Esophagus squamous epithelium (tissue), 4 donors: ENCODE measurements at regions not wholly inside any gene's neighbourhood (a gene's known extent, or its start where the extent isn't known, plus 50 kb on each side); places are given as distances from the start of the nearest gene placed in this dataset.

Experiments used
- POLR2A ChIP-seq, 4 donors: fragments of 450-650 bp; IDR thresholded peaks; one replicate each; pipeline ENCODE4 v1.6.1; 2017; ENCODE audit warnings: antibody characterized with exemption in 4 of 4, mild to moderate bottlenecking in 4 of 4, moderate library complexity in 3 of 4
- TF ChIP-seq, protein P1 (sequence below), 6 experiments: fragments of 450-650 bp in 4 of 6; fragments of 200-600 bp in 2 of 6; sonication (generic) in 2 of 6; IDR thresholded peaks; one replicate each; pipeline ENCODE4 v1.5.1; 2016 to 2019; ENCODE audit warnings: antibody characterized with exemption in 6 of 6, mild to moderate bottlenecking in 4 of 6, moderate library complexity in 4 of 6

- no peak for TF ChIP-seq POLR2A (IDR thresholded peaks at IDR 0.05)
- TF ChIP-seq, protein P1, sequence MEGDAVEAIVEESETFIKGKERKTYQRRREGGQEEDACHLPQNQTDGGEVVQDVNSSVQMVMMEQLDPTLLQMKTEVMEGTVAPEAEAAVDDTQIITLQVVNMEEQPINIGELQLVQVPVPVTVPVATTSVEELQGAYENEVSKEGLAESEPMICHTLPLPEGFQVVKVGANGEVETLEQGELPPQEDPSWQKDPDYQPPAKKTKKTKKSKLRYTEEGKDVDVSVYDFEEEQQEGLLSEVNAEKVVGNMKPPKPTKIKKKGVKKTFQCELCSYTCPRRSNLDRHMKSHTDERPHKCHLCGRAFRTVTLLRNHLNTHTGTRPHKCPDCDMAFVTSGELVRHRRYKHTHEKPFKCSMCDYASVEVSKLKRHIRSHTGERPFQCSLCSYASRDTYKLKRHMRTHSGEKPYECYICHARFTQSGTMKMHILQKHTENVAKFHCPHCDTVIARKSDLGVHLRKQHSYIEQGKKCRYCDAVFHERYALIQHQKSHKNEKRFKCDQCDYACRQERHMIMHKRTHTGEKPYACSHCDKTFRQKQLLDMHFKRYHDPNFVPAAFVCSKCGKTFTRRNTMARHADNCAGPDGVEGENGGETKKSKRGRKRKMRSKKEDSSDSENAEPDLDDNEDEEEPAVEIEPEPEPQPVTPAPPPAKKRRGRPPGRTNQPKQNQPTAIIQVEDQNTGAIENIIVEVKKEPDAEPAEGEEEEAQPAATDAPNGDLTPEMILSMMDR (IDR thresholded peaks at IDR 0.05): no peak
Observed at GRCh38 chr10:124288486-124288885, 130.2 kb downstream of the OAT start.
